D721Med (cell line): ENCODE measurements at regions not wholly inside any gene's neighbourhood (a gene's known extent, or its start where the extent isn't known, plus 50 kb on each side); places are given as distances from the start of the nearest gene placed in this dataset.

Source experiments
- DNase-seq: peaks from one replicate; pipeline ENCODE4 v3.0.0; 2011; ENCODE audit warnings: low spot score; ENCODE audit not compliant: insufficient read length
- FAIRE-seq: peaks from 2 replicates; lab custom pipeline; 2011; peaks lifted over from hg19 to GRCh38; lab: Jason Lieb, UNC
- CTCF ChIP-seq: IDR thresholded peaks from 2 replicates; pipeline ENCODE4 v1.5.1; 2012; ENCODE audit warnings: mild to moderate bottlenecking, control low read depth; ENCODE audit not compliant: insufficient read depth; ENCODE audit errors: missing control alignments

GRCh38 chr12:4214877-4215228, 58.7 kb upstream of the CCND2 start:
- DNase-seq: no peak
- no peak for FAIRE-seq

GRCh38 chr12:4213471-4213870, 60.1 kb upstream of the CCND2 start:
- no peak for TF ChIP-seq CTCF
- DNase-seq (no peak), FAIRE-seq (no peak)

More at GRCh38 chr12:4214877-4215228, 58.7 kb upstream of the CCND2 start:
- no peak for TF ChIP-seq CTCF

GRCh38 chr12:4212845-4213244, 60.7 kb upstream of the CCND2 start:
- no peak for FAIRE-seq
- no peak for TF ChIP-seq CTCF
- DNase-seq: no peak

- no peak for TF ChIP-seq CTCF
- FAIRE-seq (no peak), DNase-seq (no peak)
These were observed 62.2 kb upstream of the CCND2 start for GRCh38 chr12:4211372-4211771.

- FAIRE-seq (no peak), DNase-seq (no peak)
- no peak for TF ChIP-seq CTCF
These were observed 63.4 kb upstream of the CCND2 start for GRCh38 chr12:4210183-4210582.

- TF ChIP-seq CTCF: no peak
- DNase-seq (no peak), FAIRE-seq (no peak)
These were observed 67.1 kb upstream of the CCND2 start for GRCh38 chr12:4206470-4206869.

- no peak for DNase-seq
- no peak for TF ChIP-seq CTCF
- FAIRE-seq: no peak
These were observed 69.7 kb upstream of the CCND2 start for GRCh38 chr12:4203772-4204376.
